ENCODE measurements at regions not wholly inside any gene's neighbourhood (a gene's known extent, or its start where the extent isn't known, plus 50 kb on each side); places are given as distances from the start of the nearest gene placed in this dataset.

DNA sequence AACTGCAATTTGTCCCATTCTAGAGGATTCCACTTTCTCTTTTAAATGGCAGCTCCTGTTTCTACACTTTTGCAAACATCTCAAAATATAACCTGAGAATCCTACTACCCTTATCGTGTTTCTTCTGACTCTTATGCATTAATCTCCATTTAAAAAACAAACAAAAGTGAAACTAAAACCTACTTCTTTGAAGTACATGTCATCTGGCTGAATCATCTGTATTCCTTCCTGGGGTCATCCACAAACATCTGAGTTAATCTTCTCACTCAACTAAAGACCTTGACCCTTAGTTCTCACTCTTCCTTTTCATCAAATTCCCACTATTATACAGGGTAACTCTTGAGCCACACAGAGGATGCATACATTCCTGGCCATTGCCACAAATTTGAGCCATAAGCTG is 584.8 kb downstream of the PPARGC1A start:
- no peak for DNase-seq (ENCODE audit: unreplicated experiment)
- CTCF ChIA-PET: interaction anchor here (0.5 kb wide), 1 partner anchor 911 kb away, joined by 4 read pairs; no protein-coding TSS in a partner anchor
- Mint-ChIP-seq H3K27me3 (ENCODE audit: insufficient read depth, unreplicated experiment) (no peaks in the 10 kb centered on the region), H3K9me3 (ENCODE audit: unreplicated experiment) (no peaks in the 10 kb centered on the region), H3K27ac (ENCODE audit: low read depth, unreplicated experiment) (no peak overlapping the region), H3K36me3 (ENCODE audit: insufficient read depth, unreplicated experiment) (no peaks in the 10 kb centered on the region), H3K4me1 (ENCODE audit: insufficient read depth, unreplicated experiment) (no peaks in the 10 kb centered on the region), H3K4me3 (ENCODE audit: unreplicated experiment) (no peak overlapping the region)
- BruUV-seq (replicated peaks): no TSS peak
- TF ChIP-seq, protein P1, sequence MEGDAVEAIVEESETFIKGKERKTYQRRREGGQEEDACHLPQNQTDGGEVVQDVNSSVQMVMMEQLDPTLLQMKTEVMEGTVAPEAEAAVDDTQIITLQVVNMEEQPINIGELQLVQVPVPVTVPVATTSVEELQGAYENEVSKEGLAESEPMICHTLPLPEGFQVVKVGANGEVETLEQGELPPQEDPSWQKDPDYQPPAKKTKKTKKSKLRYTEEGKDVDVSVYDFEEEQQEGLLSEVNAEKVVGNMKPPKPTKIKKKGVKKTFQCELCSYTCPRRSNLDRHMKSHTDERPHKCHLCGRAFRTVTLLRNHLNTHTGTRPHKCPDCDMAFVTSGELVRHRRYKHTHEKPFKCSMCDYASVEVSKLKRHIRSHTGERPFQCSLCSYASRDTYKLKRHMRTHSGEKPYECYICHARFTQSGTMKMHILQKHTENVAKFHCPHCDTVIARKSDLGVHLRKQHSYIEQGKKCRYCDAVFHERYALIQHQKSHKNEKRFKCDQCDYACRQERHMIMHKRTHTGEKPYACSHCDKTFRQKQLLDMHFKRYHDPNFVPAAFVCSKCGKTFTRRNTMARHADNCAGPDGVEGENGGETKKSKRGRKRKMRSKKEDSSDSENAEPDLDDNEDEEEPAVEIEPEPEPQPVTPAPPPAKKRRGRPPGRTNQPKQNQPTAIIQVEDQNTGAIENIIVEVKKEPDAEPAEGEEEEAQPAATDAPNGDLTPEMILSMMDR (IDR thresholded peaks at IDR 0.05; ENCODE audit: unreplicated experiment): no peak
- intact Hi-C loops (cut with micrococcal nuclease): no loop called here
- POLR2A ChIA-PET: no interaction called here

DNA sequence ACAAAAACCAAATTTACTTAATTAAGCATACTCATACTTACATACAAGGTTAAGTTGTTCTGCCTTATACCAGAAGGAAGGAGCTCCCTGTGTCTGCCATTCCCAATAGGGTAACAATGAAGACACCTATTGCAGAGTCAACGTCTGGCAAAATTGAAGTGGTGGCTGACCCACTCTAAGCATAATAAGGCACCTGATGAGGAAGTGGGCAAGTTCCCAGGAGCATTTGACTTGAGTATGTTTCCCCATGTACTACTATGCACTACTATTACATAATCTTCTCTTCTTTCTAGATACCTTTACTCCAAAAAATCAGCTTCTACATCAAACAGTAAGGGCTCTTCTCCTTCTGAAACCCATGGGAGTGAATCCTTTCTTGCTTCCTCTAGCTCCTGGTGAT is 591.5 kb downstream of the PPARGC1A start:
- TF ChIP-seq, protein P1 (IDR thresholded peaks at IDR 0.05; ENCODE audit: unreplicated experiment): no peak

DNA sequence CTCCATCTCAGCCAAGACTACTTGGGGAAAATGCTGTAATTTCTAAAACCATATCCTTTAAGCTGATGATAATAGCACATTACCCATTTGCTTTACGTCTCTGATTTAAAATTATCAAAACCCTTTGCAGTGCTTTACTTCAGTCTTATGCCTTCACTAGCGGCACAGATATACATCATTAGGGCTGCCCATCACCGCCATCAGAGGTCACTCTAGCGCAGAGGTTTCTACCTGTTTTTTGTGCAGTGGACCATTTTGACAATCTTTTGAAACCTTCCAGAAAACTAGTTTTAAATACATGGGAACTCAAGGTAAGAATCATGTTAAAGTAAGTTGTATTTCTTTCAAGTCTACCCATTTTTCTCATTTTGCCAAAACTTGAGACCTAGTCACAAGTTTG is 592.5 kb downstream of the PPARGC1A start:
- no peak overlapping the region for H3K4me3 Mint-ChIP-seq (ENCODE audit: unreplicated experiment)
- H3K36me3 Mint-ChIP-seq (ENCODE audit: insufficient read depth, unreplicated experiment): no peaks in the 10 kb centered on the region
- no TSS peak for BruUV-seq (replicated peaks)
- CTCF ChIA-PET: interaction anchor here (0.6 to 0.7 kb wide), 2 partner anchors 53 to 79 kb away, joined by 3 read pairs; no protein-coding TSS in a partner anchor
- TF ChIP-seq, protein P1 (IDR thresholded peaks at IDR 0.05; ENCODE audit: unreplicated experiment): no peak
- POLR2A ChIA-PET: no interaction called here
- H3K27ac Mint-ChIP-seq (ENCODE audit: low read depth, unreplicated experiment): no peak overlapping the region
- intact Hi-C loops (cut with micrococcal nuclease): no loop called here
- no peaks in the 10 kb centered on the region for H3K4me1 Mint-ChIP-seq (ENCODE audit: insufficient read depth, unreplicated experiment)
- DNase-seq (ENCODE audit: unreplicated experiment): no peak
- no peaks in the 10 kb centered on the region for H3K27me3 Mint-ChIP-seq (ENCODE audit: insufficient read depth, unreplicated experiment)
- no peaks in the 10 kb centered on the region for H3K9me3 Mint-ChIP-seq (ENCODE audit: unreplicated experiment)

More for the DNA sequence above, 591.5 kb downstream of the PPARGC1A start:
- no TSS peak for BruUV-seq (replicated peaks)
- Mint-ChIP-seq H3K27ac (ENCODE audit: low read depth, unreplicated experiment) (no peak overlapping the region), H3K36me3 (ENCODE audit: insufficient read depth, unreplicated experiment) (no peaks in the 10 kb centered on the region), H3K4me1 (ENCODE audit: insufficient read depth, unreplicated experiment) (no peaks in the 10 kb centered on the region), H3K9me3 (ENCODE audit: unreplicated experiment) (no peaks in the 10 kb centered on the region), H3K27me3 (ENCODE audit: insufficient read depth, unreplicated experiment) (no peaks in the 10 kb centered on the region), H3K4me3 (ENCODE audit: unreplicated experiment) (no peak overlapping the region)
- ChIA-PET CTCF (no interaction called here), POLR2A (no interaction called here)
- intact Hi-C loops (cut with micrococcal nuclease): no loop called here
- DNase-seq (ENCODE audit: unreplicated experiment): no peak

DNA sequence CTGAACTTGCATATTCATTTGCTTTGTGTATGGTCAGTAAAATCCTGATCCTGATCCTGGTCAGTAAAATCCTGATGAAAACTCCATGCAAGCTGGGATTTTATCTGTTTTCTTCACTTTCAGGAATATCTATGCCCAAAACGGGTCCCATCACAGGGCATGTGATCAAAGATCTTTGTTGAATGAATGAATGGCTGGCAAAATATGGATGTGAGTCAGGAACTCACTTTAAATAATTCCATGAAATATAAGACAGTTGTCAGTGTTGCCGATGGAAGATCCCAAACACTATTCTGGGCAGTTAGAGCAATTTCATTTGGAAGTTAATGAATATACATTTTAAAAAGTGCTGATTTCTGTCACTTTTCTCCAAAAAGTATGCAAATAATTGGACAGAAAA is 598.4 kb downstream of the GBA3 start:
- DNase-seq (ENCODE audit: unreplicated experiment): no peak
- Mint-ChIP-seq H3K9me3 (ENCODE audit: unreplicated experiment) (no peaks in the 10 kb centered on the region), H3K36me3 (ENCODE audit: insufficient read depth, unreplicated experiment) (no peaks in the 10 kb centered on the region), H3K27ac (ENCODE audit: low read depth, unreplicated experiment) (no peak overlapping the region), H3K27me3 (ENCODE audit: insufficient read depth, unreplicated experiment) (no peaks in the 10 kb centered on the region), H3K4me3 (ENCODE audit: unreplicated experiment) (no peak overlapping the region), H3K4me1 (ENCODE audit: insufficient read depth, unreplicated experiment) (peaks cover 6% of the 10 kb centered on the region)
- CTCF ChIA-PET: interaction anchor here (0.5 to 1.0 kb wide), 2 partner anchors 155 to 178 kb away, joined by 3 read pairs; no protein-coding TSS in a partner anchor
- no TSS peak for BruUV-seq (replicated peaks)
- POLR2A ChIA-PET: interaction anchor here (0.8 kb wide), 1 partner anchor 12 kb away, joined by 4 read pairs; no protein-coding TSS in a partner anchor
- TF ChIP-seq, protein P1 (IDR thresholded peaks at IDR 0.05; ENCODE audit: unreplicated experiment): no peak
- intact Hi-C loops (cut with micrococcal nuclease): no loop called here
